ENCODE measurements at regions not wholly inside any gene's neighbourhood (a gene's known extent, or its start where the extent isn't known, plus 50 kb on each side); places are given as distances from the start of the nearest gene placed in this dataset.
"Not testable (repeated sequence)": the region's sequence is repeated elsewhere in the genome, so short reads cannot be mapped to it uniquely, and the experiment has no call there.

DNA sequence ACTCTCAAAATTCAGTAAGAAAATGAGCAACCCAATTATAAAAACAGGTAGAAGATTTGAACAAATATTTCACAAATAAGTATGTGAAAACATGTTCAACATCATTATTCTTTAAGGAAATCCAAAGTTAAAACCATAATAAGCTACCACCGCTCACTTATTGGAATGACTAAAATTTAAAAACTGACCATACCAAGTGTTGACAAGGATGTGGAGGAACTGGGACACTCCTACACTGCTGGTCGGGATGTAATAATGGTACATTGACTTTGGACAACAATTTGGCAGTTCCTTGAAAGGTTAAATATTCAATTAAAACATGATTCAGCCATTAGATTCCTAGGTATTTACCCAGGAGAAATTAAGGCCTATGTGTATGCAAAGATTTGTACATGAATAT is 336.5 kb downstream of the IRS1 start:
- Histone ChIP-seq H3K27me3 (no peaks in the 10 kb centered on the region), H3K4me1 (no peaks in the 10 kb centered on the region), H3K9me3 (peaks cover 0 to 4% (median 0%) of the 10 kb centered on the region in 4 donors), H3K36me3 (no peaks in the 10 kb centered on the region), H3K27ac (no peak overlapping the region), H3K4me3 (no peak overlapping the region)
- intact Hi-C loops (cut with DNase I): no loop called here
- no peak for DNase-seq
- TF ChIP-seq, protein P1, sequence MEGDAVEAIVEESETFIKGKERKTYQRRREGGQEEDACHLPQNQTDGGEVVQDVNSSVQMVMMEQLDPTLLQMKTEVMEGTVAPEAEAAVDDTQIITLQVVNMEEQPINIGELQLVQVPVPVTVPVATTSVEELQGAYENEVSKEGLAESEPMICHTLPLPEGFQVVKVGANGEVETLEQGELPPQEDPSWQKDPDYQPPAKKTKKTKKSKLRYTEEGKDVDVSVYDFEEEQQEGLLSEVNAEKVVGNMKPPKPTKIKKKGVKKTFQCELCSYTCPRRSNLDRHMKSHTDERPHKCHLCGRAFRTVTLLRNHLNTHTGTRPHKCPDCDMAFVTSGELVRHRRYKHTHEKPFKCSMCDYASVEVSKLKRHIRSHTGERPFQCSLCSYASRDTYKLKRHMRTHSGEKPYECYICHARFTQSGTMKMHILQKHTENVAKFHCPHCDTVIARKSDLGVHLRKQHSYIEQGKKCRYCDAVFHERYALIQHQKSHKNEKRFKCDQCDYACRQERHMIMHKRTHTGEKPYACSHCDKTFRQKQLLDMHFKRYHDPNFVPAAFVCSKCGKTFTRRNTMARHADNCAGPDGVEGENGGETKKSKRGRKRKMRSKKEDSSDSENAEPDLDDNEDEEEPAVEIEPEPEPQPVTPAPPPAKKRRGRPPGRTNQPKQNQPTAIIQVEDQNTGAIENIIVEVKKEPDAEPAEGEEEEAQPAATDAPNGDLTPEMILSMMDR (IDR thresholded peaks at IDR 0.05): no peak
- TF ChIP-seq POLR2A (IDR thresholded peaks at IDR 0.05): no peak
- ATAC-seq: no peak
- 85% methylated on average over 2 of the region's 2 CpGs for WGBS (ENCODE audit: insufficient coverage, low coverage, low lambda C conversion rate, missing lambda C conversion rate)

DNA sequence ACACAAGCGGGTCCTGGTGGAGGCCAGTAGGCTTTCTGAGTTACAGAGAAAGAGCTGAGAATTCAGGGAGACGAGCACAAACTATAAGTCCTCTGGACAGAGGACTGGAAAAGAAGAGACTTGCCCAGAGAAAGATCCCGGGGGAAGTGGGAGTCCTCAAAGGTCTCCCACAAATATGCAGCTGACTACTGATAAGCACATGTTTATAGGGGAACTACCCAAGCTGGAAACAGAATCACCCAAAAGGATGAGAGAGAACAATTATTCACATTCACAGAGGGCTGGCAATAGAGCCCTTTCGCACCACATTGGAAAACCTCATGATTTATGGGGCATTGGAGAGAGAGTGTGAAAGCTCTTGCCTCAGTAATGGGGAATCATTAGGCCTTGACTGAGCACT is 337.6 kb downstream of the IRS1 start:
- DNase-seq (no peak), ATAC-seq (no peak)
- H3K9me3 ChIP-seq: peaks cover 0 to 4% (median 0%) of the 10 kb centered on the region in 4 donors
- H3K36me3 ChIP-seq: no peaks in the 10 kb centered on the region
- no peak overlapping the region for H3K4me3 ChIP-seq
- intact Hi-C loops (cut with DNase I): no loop called here
- no peaks in the 10 kb centered on the region for H3K27me3 ChIP-seq
- TF ChIP-seq POLR2A (IDR thresholded peaks at IDR 0.05): no peak
- TF ChIP-seq, protein P1 (IDR thresholded peaks at IDR 0.05): no peak
- H3K4me1 ChIP-seq: no peaks in the 10 kb centered on the region
- H3K27ac ChIP-seq: no peak overlapping the region
- WGBS (ENCODE audit: insufficient coverage, low coverage, low lambda C conversion rate, missing lambda C conversion rate): 49% methylated on average over 4 of the region's 4 CpGs

DNA sequence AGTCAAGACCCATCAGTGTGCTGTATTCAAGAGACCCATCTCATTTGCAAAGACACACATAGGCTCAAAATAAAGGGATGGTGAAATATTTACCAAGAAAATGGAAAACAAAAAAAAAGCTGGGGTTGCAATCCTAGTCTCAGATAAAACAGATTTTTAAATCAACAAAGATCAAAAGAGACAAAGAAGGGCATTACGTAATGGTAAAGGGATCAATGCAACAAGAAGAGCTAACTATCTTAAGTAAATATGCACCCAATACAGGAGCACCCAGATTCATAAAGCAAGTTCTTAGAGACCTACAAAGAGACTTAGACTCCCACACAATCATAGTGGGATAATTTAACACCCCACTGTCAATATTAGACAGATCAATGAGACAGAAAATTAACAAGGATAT is 343.5 kb downstream of the IRS1 start:
- H3K4me3 ChIP-seq; intact Hi-C loops (cut with DNase I); H3K27ac ChIP-seq; H3K36me3 ChIP-seq; DNase-seq; H3K27me3 ChIP-seq; H3K4me1 ChIP-seq; H3K9me3 ChIP-seq; ATAC-seq: not testable (repeated sequence)
- 50% methylated on average over 1 of the region's 1 CpG for WGBS (ENCODE audit: insufficient coverage, low coverage, low lambda C conversion rate, missing lambda C conversion rate)

DNA sequence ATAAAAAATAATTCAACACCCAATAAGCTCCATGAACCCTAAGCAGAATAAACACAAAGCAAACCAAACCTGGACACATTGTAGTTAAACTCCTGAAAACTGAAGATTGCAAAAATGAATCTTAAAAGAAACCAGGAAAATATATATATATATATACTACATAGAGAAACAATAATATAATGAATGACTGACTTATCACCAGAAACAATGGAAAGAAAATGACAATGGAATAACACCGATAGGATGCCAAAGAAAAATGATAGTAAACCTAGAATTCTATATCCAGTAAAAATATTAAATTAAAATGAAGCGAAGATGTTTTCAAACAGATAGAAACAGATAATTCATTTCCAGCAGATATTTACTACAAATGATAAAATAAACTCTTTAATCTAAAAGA is 346.9 kb downstream of the IRS1 start:
- no peaks in the 10 kb centered on the region for H3K27me3 ChIP-seq
- WGBS (ENCODE audit: insufficient coverage, low coverage, low lambda C conversion rate, missing lambda C conversion rate): 91% methylated on average over 2 of the region's 2 CpGs
- DNase-seq: no peak
- ATAC-seq: no peak
- no peak overlapping the region for H3K4me3 ChIP-seq
- H3K36me3 ChIP-seq: no peaks in the 10 kb centered on the region
- intact Hi-C loops (cut with DNase I): no loop called here
- H3K27ac ChIP-seq: no peak overlapping the region
- TF ChIP-seq, protein P1 (IDR thresholded peaks at IDR 0.05): no peak
- TF ChIP-seq POLR2A (IDR thresholded peaks at IDR 0.05): no peak
- H3K9me3 ChIP-seq: no peaks in the 10 kb centered on the region
- no peaks in the 10 kb centered on the region for H3K4me1 ChIP-seq

DNA sequence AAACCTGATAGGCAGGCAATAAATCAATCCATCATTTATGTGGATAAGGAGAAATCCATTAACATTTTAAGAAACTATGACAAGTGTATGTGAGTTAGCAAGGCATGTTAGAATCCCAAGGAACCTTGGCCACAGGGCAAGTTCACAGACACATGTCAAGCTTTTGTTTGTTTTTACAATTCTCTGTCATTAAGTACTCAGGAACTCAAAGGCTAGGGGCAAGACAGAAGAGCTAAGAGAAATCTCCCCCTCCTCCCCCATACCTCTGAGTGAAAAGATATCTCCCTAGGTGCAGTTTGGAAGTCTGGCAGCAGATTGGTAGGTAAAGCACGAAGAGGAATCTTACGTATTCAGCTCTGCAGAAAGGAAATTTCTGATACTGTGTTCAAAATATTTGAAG is 348.1 kb downstream of the IRS1 start:
- H3K4me3 ChIP-seq: no peak overlapping the region
- H3K27me3 ChIP-seq: no peaks in the 10 kb centered on the region
- no peaks in the 10 kb centered on the region for H3K36me3 ChIP-seq
- no peak for ATAC-seq
- no peaks in the 10 kb centered on the region for H3K9me3 ChIP-seq
- 85% methylated on average over 2 of the region's 2 CpGs for WGBS (ENCODE audit: insufficient coverage, low coverage, low lambda C conversion rate, missing lambda C conversion rate)
- DNase-seq: no peak
- intact Hi-C loops (cut with DNase I): no loop called here
- no peak for TF ChIP-seq POLR2A (IDR thresholded peaks at IDR 0.05)
- TF ChIP-seq, protein P1 (IDR thresholded peaks at IDR 0.05): no peak
- no peak overlapping the region for H3K27ac ChIP-seq
- no peaks in the 10 kb centered on the region for H3K4me1 ChIP-seq
